Keratinocyte (primary cell): ENCODE measurements at regions not wholly inside any gene's neighbourhood (a gene's known extent, or its start where the extent isn't known, plus 50 kb on each side); places are given as distances from the start of the nearest gene placed in this dataset.

Experiments used
- EZH2 ChIP-seq: IDR thresholded peaks from one replicate; pipeline ENCODE4 v1.6.1; 2012; ENCODE audit warnings: inconsistent platforms, mild to moderate bottlenecking, low read length, moderate library complexity
- TF ChIP-seq, protein P1 (sequence below), 3 experiments: IDR thresholded peaks in 1 of 3; conservative IDR thresholded peaks in 1 of 3; optimal IDR thresholded peaks in 1 of 3; 2 replicates in 2 of 3; 3 replicates in 1 of 3; pipeline versions ENCODE3 to v1.5.1; 2011; ENCODE audit warnings: low read length in 3 of 3, mild to moderate bottlenecking in 3 of 3, moderate library complexity in 2 of 3, control low read depth in 1 of 3, inconsistent platforms in 1 of 3; ENCODE audit not compliant: insufficient read depth in 2 of 3; ENCODE audit errors: extremely low read depth in 1 of 3

DNA sequence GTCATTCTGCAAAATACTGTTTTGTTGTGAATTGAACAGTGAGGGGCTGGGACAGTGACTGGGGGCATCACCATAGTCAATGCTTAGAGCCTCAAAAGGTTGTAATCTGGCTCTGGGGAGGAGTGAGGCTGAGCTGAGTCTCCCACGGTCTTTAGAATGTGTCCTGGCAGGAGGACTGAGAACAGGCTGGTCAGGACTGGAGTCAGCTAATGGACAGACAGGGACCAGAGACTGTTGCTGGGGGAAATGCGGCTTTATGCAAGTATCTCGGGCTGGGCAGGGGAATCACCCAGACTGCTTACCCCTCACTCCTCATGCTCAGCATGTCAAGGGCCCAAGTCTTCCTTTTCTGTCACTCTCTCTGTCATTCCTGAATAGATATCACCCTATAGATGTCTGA lies 346.5 kb downstream of the TYW1 start:
- TF ChIP-seq, protein P1, sequence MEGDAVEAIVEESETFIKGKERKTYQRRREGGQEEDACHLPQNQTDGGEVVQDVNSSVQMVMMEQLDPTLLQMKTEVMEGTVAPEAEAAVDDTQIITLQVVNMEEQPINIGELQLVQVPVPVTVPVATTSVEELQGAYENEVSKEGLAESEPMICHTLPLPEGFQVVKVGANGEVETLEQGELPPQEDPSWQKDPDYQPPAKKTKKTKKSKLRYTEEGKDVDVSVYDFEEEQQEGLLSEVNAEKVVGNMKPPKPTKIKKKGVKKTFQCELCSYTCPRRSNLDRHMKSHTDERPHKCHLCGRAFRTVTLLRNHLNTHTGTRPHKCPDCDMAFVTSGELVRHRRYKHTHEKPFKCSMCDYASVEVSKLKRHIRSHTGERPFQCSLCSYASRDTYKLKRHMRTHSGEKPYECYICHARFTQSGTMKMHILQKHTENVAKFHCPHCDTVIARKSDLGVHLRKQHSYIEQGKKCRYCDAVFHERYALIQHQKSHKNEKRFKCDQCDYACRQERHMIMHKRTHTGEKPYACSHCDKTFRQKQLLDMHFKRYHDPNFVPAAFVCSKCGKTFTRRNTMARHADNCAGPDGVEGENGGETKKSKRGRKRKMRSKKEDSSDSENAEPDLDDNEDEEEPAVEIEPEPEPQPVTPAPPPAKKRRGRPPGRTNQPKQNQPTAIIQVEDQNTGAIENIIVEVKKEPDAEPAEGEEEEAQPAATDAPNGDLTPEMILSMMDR (optimal IDR thresholded peaks at IDR 0.05 in 1 of 3, IDR thresholded peaks at IDR 0.05 in 1 of 3, conservative IDR thresholded peaks at IDR 0.05 in 1 of 3; ENCODE audit: extremely low read depth in 1 of 3, insufficient read depth in 2 of 3, low read length in 3 of 3), result no peak
- no peak for TF ChIP-seq EZH2
